Nucleus accumbens (tissue), 56 donors: ENCODE measurements at regions not wholly inside any gene's neighbourhood (a gene's known extent, or its start where the extent isn't known, plus 50 kb on each side); places are given as distances from the start of the nearest gene placed in this dataset.

ENCODE experiments used
- DNase-seq, 56 donors: peaks; one replicate each; lab custom pipeline; 2025; lab: John Stamatoyannopoulos, UW

GRCh38 chr1:79877086-79877485, 870.6 kb upstream of the ADGRL4 start:
- no peak for DNase-seq

- DNase-seq, result no peak
Observed at GRCh38 chr1:79875187-79875586, 868.7 kb upstream of the ADGRL4 start.

DNA sequence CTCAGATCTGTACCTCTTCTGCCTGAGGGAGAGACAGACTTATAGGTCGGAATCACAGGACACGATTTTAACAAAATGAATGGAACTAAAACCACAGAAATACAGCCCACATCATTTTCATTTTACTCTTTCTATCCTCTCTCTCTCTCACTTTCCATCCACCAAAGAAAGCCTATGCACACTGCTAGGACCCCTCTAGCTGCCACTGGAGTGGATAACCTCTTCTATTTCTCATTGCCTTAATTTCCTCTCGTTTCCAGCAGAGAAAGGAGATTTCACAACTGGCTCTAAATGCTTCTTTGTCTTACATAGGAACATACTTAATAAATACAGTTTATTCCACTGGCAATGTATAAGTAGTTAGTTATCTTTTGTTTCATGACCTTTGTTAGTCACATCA, 867.8 kb upstream of the ADGRL4 start:
- DNase-seq, result no peak

DNA sequence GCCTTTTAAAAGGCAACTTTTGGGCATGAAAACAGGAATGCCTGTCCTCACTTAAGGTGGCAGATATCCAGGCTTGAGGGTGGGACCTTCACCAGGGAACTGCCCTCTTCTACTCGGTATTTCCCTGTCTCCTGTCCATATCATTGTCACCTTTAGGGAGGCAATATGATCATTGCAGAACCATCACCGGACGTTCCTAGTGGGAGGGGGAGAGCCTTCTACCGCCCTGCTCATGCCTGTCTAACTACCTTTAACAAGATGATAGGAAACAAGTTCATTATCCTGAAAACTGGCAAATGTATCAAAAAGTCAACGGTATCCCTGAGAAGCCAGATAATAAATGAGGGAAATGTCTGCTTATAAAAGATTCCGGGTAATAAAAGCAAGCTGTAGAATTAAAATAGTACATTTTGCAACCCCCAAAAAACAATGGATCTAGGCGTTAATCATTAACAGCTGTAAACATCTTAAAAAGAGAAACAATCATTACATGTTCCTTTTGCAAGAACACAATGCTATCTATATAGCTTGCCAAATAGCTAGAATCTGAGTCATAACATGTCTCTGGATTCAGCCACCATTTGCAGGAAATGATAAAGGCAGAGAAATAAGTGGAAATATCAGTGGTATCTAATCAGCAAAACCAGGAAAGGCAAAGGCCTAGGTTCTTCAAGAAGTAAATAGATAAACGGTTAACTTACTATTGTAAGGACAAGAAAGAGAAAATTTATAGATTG, 852.9 kb upstream of the ADGRL4 start:
- DNase-seq, result no peak

DNA sequence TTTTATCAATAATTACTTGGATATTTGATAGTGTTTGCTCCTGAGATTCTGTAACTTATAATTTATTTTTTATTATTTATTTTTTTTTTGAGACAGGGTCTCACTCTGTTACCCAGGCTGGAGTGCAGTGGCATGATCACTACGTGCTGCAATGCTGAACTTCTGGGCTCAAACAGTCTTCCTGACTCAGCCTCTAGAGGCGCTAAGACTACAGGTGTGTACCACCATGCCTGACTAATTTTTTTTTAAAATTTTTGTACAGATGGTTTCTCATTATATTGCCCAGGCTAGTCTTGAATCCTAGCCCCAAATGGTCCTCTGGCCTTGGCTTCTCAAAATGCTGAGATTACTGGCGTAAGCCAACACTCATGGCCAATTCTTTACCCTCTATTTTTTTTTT, 845.5 kb upstream of the ADGRL4 start:
- no peak for DNase-seq

GRCh38 chr1:79849388-79849787, 842.9 kb upstream of the ADGRL4 start:
- no peak for DNase-seq

DNA sequence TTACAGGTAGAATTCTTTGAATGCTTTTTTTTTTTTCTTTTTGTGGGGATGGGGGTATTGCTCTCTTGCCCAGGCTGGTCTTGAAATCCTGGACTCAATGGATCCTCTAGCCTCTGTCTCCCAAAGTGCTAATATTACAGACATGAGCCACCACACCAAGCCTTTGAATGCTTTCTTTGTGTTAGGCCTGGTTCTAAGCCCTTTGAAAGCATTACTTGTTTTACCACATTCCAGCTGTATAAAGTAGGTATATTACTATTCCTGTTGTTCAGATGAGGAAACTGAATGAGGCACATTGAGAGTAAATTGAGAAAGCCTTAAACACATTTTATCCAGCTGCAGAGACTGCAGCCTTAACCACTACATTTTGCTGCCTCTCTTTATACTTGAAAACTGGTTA, 841.8 kb upstream of the ADGRL4 start:
- DNase-seq, result no peak

- no peak for DNase-seq
Observed at GRCh38 chr1:79847700-79848099, 841.2 kb upstream of the ADGRL4 start.

DNA sequence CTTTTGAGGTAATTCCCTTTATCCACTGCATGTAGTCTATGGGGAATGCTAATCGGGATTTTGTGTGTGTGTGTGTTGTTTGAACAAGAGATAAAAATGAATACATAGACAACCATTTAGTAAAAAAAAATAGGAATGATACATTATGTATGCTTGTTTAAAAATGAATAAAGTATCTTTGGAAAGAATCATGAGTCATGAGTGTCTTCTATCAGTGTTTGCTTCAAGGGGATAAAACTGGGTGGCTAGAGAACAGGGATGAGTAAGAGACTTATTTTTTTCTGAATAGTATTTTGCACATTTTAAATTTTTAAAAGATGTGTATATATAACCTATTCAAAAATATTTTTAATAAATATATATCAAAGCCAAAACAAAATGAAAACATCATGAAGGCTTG, 839.4 kb upstream of the ADGRL4 start:
- no peak for DNase-seq

GRCh38 chr1:79842811-79843210, 836.3 kb upstream of the ADGRL4 start:
- DNase-seq, result no peak

DNA sequence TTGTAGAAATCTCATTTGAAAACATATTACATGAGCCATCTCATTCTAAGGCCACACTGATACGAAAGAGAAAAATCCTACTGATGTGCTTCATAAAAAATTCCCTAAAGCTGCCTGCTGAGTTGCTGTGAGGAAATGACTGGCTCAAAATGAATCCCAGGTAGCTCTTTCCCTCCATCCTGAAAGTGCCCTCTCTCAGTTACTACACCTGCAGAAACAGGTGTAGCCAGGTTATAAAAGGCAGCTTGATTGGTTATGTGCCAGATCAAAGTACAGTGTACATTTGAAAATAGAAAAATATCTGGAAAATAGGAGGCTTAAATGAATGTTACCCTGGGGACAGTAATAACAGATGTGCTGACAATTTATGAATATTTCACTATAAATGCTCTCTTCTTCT, 833.4 kb upstream of the ADGRL4 start:
- no peak for DNase-seq

DNA sequence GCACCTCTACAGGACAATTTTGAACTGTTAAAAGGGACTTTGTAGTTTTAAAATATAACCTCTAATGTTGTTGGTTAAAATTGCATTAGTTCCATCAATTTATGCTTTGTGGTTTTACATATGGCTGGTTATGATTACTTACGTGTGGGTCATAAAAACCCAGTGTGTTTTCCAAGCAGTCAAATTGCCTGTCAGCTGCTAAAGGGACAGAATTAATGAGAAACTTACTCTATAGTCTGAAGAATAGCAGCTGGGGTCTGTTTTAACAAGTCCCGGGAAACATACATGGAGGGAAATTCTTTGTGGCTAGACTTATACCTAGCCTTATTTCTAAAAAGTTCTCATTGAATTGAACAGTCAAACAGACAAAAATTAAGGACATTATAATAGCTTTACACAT, 820.9 kb upstream of the ADGRL4 start:
- no peak for DNase-seq

DNA sequence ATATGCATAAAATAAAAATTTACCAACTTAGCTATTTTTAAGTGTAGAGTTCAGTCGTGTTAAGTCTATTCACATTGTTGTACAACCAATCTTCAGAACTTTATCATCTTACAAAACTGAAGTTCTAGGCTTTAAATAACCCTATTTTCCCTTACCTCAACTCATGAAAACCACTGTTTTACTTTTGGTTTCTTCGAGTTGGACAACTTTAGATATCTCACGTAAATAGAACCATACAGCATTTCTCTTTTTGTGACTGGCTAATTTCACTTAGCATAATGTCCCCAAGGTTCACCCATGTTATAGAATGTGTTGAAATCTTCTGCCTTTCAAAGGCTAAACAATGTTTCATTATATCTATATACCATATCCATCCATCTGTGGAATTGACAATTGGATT, 819.0 kb upstream of the ADGRL4 start:
- DNase-seq, result no peak

- no peak for DNase-seq
Observed at GRCh38 chr1:79822053-79822452, 815.5 kb upstream of the ADGRL4 start.

GRCh38 chr1:79819140-79819539, 812.6 kb upstream of the ADGRL4 start:
- DNase-seq, result no peak

- no peak for DNase-seq
Observed at GRCh38 chr1:79817031-79817560, 810.6 kb upstream of the ADGRL4 start.

DNA sequence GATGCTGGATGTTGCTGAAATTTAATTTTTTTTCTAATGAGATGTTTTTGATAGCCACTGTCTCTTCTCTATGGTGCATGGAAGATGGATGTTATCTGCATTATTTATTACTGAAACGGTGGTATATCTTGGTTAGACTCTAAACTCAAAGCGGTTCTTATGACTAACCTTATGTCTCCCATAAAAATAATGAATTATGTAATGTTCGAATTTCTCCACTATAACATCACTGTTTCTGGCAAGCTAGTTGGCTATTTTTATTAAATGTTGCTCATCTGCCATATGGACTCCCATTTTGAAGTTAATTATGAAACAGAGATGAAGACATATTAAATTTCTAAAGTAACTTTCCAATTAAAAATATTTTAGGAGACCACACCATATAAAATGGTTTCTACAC, 808.6 kb upstream of the ADGRL4 start:
- DNase-seq, result no peak

- no peak for DNase-seq
Observed at GRCh38 chr1:79811173-79811572, 804.6 kb upstream of the ADGRL4 start.

DNA sequence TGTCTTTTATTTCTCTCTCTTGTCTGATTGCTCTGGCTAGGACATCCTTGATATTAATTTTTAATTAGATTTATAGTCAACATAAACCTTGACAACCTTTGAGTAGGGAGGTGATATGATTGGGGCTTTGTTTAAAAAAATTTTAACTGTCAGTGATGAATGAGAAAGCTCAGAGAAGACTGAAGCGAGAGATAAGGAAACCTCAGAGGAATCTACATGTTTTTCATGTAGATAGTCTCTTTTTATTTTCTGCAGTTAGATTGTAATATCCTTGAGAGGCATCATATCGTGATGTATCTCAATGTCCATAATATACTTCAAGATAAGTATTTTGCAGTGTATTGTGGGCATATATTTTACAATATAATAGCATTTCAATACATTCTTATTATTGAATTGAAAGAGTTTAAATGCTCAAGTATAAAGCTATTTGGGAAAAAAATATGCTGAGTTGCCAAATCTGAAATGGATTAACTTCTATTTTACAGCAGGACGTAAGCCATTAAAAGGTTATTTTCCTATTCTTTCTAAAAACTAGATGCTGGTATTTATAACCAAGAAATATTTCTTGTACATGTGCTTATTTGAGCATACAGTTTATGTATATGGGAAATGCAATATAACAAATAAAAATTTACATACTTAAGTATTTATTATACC, 802.4 kb upstream of the ADGRL4 start:
- DNase-seq, result no peak

DNA sequence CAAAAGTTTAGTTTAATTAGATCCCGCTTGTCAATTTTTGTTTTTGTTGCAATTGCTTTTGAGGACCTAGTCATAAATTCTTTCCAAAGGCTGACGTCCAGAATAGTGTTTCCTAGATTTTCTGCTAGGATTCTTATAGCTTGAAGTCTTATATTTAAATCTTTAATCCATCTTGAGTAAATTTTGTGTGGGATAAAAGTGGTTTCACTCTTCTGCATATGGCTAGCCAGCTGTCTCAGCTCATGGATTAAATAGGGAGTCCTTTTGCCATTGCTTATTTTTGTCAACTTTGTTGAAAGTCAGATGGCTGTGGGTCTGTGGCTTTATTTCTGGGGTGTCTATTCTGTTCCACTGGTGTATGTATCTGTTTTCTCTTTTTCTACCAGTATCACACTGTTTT, 801.3 kb upstream of the ADGRL4 start:
- DNase-seq, result no peak

GRCh38 chr1:79797487-79797886, 791.0 kb upstream of the ADGRL4 start:
- DNase-seq, result no peak

DNA sequence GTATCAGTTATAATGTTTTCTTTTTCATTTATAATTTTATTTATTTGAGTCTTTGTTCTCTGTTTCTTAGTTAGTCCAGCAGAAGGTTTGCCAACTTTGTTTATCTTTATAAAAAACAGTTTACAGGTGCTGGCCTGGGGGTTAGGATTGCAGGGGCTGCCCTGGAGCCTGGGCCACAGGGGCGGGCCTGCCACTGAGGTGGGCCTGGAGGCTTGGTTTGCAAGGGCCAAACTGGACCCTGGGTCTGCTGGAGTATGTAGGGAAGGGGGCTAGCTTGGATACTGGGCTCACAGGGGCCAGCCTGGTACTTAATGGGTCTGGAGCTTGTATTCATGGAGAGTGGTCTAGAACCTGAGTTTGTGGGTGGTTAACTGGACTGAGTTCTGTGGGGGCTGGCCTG, 789.9 kb upstream of the ADGRL4 start:
- DNase-seq, result no peak
